Osteoblast (primary cell): ENCODE measurements at regions not wholly inside any gene's neighbourhood (a gene's known extent, or its start where the extent isn't known, plus 50 kb on each side); places are given as distances from the start of the nearest gene placed in this dataset.

ENCODE experiments used
- DNase-seq: peaks from one replicate; pipeline ENCODE4 v3.0.0; 2011; ENCODE audit warnings: low spot score, mixed read lengths; ENCODE audit not compliant: insufficient read length; ENCODE audit errors: missing footprints
- H2AFZ ChIP-seq: 2 replicates; pipeline ENCODE4 v1.6.0; 2011; ENCODE audit warnings: mild to moderate bottlenecking, low read length
- H3K27ac ChIP-seq: 2 replicates; pipeline ENCODE4 v1.5.1; 2011; ENCODE audit warnings: mild to moderate bottlenecking, low read depth, low read length, moderate library complexity
- H3K27me3 ChIP-seq: 2 replicates; pipeline ENCODE4 v1.6.0; 2012; ENCODE audit warnings: mild to moderate bottlenecking, control low read depth, inconsistent platforms, low read length, moderate library complexity; ENCODE audit not compliant: insufficient read depth
- H3K36me3 ChIP-seq: 2 replicates; pipeline ENCODE4 v1.5.1; 2011; ENCODE audit warnings: mild to moderate bottlenecking, low read length, control low read depth, moderate library complexity; ENCODE audit not compliant: insufficient read depth
- H3K4me1 ChIP-seq: 2 replicates; pipeline ENCODE4 v1.5.1; 2011; ENCODE audit warnings: mild to moderate bottlenecking, low read length, control low read depth, moderate library complexity; ENCODE audit not compliant: insufficient read depth
- H3K4me2 ChIP-seq: 2 replicates; pipeline ENCODE4 v1.6.0; 2011; ENCODE audit warnings: mild to moderate bottlenecking, low read length; ENCODE audit not compliant: insufficient read depth
- H3K4me3 ChIP-seq: fragments of 200-600 bp; sonication (generic); 3 replicates; pipeline ENCODE4 v1.5.1; 2012; ENCODE audit warnings: mild to moderate bottlenecking, low read length, inconsistent platforms; ENCODE audit not compliant: insufficient read depth
- H3K79me2 ChIP-seq: 2 replicates; pipeline ENCODE4 v1.6.0; 2012; ENCODE audit warnings: mild to moderate bottlenecking, low read length, control low read depth, inconsistent platforms; ENCODE audit not compliant: insufficient read depth
- H3K9me3 ChIP-seq: 2 replicates; pipeline ENCODE4 v1.5.1; 2011; ENCODE audit warnings: low read depth, low read length, control low read depth
- H4K20me1 ChIP-seq: 2 replicates; pipeline ENCODE4 v1.6.0; 2012; ENCODE audit warnings: mild to moderate bottlenecking, low read length, control low read depth; ENCODE audit not compliant: insufficient read depth
- TF ChIP-seq, protein P1 (sequence below): IDR thresholded peaks from 2 replicates; pipeline ENCODE4 v1.5.1; 2011; ENCODE audit warnings: mild to moderate bottlenecking, low read depth, low read length, moderate library complexity; ENCODE audit errors: extremely low read depth

DNA sequence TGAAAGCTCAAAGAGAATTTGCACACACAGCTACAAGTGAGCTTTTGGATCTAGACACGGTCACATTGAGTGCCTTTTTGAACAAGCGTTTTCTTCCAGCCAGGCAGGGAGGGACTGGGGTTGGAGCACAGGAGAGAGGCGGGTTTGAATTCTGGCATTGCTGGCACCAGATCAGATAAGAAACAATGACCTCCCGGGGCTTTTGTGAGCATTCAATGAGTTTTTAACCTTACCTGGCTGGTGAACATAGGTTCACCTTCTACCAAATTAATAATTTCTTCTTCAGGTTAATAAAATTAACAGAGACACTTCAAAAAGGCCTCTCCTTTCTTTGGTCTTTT is 312.9 kb upstream of the MSX2 start:
- Histone ChIP-seq H3K79me2 (no peaks in the 10 kb centered on the region), H3K4me1 (peaks cover 2% of the 10 kb centered on the region), H2AFZ (no peak overlapping the region), H3K27ac (no peak overlapping the region), H3K4me2 (no peak overlapping the region), H3K27me3 (no peaks in the 10 kb centered on the region), H4K20me1 (no peaks in the 10 kb centered on the region), H3K36me3 (no peaks in the 10 kb centered on the region), H3K9me3 (no peaks in the 10 kb centered on the region), H3K4me3 (no peak overlapping the region)
- TF ChIP-seq, protein P1, sequence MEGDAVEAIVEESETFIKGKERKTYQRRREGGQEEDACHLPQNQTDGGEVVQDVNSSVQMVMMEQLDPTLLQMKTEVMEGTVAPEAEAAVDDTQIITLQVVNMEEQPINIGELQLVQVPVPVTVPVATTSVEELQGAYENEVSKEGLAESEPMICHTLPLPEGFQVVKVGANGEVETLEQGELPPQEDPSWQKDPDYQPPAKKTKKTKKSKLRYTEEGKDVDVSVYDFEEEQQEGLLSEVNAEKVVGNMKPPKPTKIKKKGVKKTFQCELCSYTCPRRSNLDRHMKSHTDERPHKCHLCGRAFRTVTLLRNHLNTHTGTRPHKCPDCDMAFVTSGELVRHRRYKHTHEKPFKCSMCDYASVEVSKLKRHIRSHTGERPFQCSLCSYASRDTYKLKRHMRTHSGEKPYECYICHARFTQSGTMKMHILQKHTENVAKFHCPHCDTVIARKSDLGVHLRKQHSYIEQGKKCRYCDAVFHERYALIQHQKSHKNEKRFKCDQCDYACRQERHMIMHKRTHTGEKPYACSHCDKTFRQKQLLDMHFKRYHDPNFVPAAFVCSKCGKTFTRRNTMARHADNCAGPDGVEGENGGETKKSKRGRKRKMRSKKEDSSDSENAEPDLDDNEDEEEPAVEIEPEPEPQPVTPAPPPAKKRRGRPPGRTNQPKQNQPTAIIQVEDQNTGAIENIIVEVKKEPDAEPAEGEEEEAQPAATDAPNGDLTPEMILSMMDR = no peak
- no peak for DNase-seq

DNA sequence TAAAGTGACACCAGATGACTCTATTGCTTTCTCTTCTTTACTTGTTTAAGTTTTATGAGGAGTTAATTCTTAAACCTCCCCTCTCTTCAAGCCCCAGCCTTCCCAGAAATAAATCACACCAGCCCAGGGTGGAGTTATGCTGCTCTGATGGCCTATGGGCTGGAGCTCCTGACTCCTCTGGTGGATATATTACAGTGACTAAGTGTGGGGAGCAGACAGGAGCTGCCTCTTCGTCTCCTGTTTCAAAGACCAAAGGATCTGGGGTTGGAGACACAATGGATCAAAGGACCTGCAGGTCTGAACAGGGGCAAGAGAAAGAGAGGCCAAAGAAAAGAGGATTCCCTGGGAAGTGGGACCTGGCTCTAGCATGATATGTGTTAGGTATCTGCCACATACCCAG is 312.0 kb upstream of the MSX2 start:
- Histone ChIP-seq H3K9me3 (no peaks in the 10 kb centered on the region), H3K4me3 (no peak overlapping the region), H3K4me2 (no peak overlapping the region), H3K4me1 (peaks cover 2% of the 10 kb centered on the region), H2AFZ (no peak overlapping the region), H3K79me2 (no peaks in the 10 kb centered on the region), H4K20me1 (no peaks in the 10 kb centered on the region), H3K36me3 (no peaks in the 10 kb centered on the region), H3K27ac (no peak overlapping the region), H3K27me3 (no peaks in the 10 kb centered on the region)
- DNase-seq = no peak
- TF ChIP-seq, protein P1 = no peak

DNA sequence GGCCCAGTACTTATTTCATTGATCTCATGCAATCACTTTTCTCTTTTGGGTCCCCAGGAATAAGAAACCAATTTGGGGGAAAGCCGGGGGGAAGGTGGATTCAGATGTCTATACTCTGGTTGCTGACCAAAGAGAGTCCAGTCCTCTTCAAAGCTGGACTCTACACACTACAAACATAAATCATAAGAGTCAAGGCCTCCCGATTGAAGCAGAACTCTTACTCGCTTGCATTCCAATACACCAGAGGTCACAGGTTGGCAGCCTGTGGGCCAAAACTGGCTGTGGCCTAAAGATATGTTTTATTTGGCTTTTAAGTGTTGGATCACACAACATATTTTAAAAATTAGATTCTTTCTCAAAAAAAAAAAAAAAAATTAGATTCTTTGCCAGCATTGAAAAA is 311.4 kb upstream of the MSX2 start:
- TF ChIP-seq, protein P1 = no peak
- no peaks in the 10 kb centered on the region for H3K36me3 ChIP-seq
- H3K4me1 ChIP-seq = peaks cover 2% of the 10 kb centered on the region
- no peak for DNase-seq
- no peaks in the 10 kb centered on the region for H3K79me2 ChIP-seq
- no peaks in the 10 kb centered on the region for H4K20me1 ChIP-seq
- no peak overlapping the region for H3K4me2 ChIP-seq
- no peak overlapping the region for H3K27ac ChIP-seq
- H2AFZ ChIP-seq = no peak overlapping the region
- no peaks in the 10 kb centered on the region for H3K9me3 ChIP-seq
- H3K4me3 ChIP-seq = no peak overlapping the region
- no peaks in the 10 kb centered on the region for H3K27me3 ChIP-seq

DNA sequence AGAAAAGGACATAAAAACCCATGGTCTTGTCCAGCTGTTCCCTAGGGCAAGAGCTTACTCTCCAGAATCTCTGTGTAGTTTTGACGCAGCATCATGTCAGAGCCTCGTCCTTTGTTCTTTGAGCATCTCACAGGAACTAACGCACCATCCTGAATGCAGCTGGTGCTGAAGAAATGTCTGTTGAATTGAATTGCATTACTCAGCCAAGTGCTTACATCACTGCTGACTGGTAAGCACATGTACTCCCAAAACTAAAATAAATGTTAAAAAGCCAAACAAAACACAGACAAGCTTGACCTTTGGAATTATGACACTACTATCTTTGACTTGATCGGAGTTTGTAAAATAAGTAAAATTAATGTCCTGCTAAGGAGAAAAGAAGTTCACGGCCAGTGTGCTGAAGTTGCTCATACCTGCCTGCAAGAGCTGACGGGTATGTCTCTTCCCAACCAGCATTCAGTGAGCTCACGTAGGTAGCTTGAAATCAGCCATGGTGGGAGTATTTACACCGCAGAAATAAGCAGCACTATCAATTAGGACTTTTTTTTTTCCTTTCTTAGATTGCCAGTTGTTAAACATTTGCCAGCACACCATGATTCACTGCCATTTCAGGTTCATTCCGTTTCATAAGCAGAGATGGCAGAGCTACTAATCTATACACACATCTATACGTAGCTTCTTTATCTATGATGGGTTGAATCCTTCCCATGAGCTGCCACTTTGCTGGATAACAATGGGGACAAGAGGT is 310.6 kb upstream of the MSX2 start:
- Histone ChIP-seq H3K4me3 (no peak overlapping the region), H3K27ac (no peak overlapping the region), H3K27me3 (no peaks in the 10 kb centered on the region), H3K4me1 (peaks cover 2% of the 10 kb centered on the region), H3K36me3 (no peaks in the 10 kb centered on the region), H3K79me2 (no peaks in the 10 kb centered on the region), H3K9me3 (no peaks in the 10 kb centered on the region), H3K4me2 (no peak overlapping the region), H4K20me1 (no peaks in the 10 kb centered on the region), H2AFZ (no peak overlapping the region)
- TF ChIP-seq, protein P1 = no peak
- DNase-seq = no peak
